ENCODE measurements at regions not wholly inside any gene's neighbourhood (a gene's known extent, or its start where the extent isn't known, plus 50 kb on each side); places are given as distances from the start of the nearest gene placed in this dataset.

GRCh38 chr14:21729703-21730233, 56.1 kb upstream of the OR4E1 start:
- Histone ChIP-seq H3K27ac (no peak overlapping the region), H3K4me3 (no peak overlapping the region)
- no peak for TF ChIP-seq CTCF (IDR thresholded peaks at IDR 0.05)
- no peak for DNase-seq (ENCODE audit: low spot score)

- no peak overlapping the region for H3K4me3 ChIP-seq
- no peak overlapping the region for H3K27ac ChIP-seq
- DNase-seq (ENCODE audit: low spot score): no peak
- no peak for TF ChIP-seq CTCF (IDR thresholded peaks at IDR 0.05)
Observed at GRCh38 chr14:21725250-21725649, 51.6 kb upstream of the OR4E1 start.

- no peak for TF ChIP-seq CTCF (IDR thresholded peaks at IDR 0.05)
- no peak overlapping the region for H3K4me3 ChIP-seq
- no peak overlapping the region for H3K27ac ChIP-seq
- no peak for DNase-seq (ENCODE audit: low spot score)
Observed at GRCh38 chr14:21724090-21724973, 50.7 kb upstream of the OR4E1 start.

- DNase-seq (ENCODE audit: low spot score): no peak
- H3K4me3 ChIP-seq: no peak overlapping the region
- H3K27ac ChIP-seq: no peak overlapping the region
- no peak for TF ChIP-seq CTCF (IDR thresholded peaks at IDR 0.05)
Observed at GRCh38 chr14:21723431-21724045, 49.9 kb upstream of the OR4E1 start.
